Renal cortex interstitium (tissue), 11 donors: ENCODE measurements at regions not wholly inside any gene's neighbourhood (a gene's known extent, or its start where the extent isn't known, plus 50 kb on each side); places are given as distances from the start of the nearest gene placed in this dataset.
"Not testable (repeated sequence)": the region's sequence is repeated elsewhere in the genome, so short reads cannot be mapped to it uniquely, and the experiment has no call there.

Experiments used
- DNase-seq, 11 donors: peaks; one replicate each; pipeline ENCODE4 v3.0.0-alpha.2; 2013; ENCODE audit warnings: low read depth in 9 of 11, low spot score in 4 of 11; ENCODE audit errors: extremely low read depth in 1 of 11

- no peak for DNase-seq
Measured at GRCh38 chr2:146433116-146433875, 1411.5 kb upstream of the ACVR2A start.

- DNase-seq: no peak
Measured at GRCh38 chr2:146429366-146429765, 1415.5 kb upstream of the ACVR2A start.

- DNase-seq: no peak
Measured at GRCh38 chr2:146417942-146418341, 1426.9 kb upstream of the ACVR2A start.

GRCh38 chr2:146415291-146415690 is 1429.5 kb upstream of the ACVR2A start:
- DNase-seq: no peak

GRCh38 chr2:146414456-146414855 is 1430.4 kb upstream of the ACVR2A start:
- no peak for DNase-seq

GRCh38 chr2:146413086-146413610 is 1431.7 kb upstream of the ACVR2A start:
- no peak for DNase-seq

- DNase-seq: no peak
Measured at GRCh38 chr2:146412625-146413024, 1432.2 kb upstream of the ACVR2A start.

GRCh38 chr2:146405402-146406309 is 1439.2 kb upstream of the ACVR2A start:
- not testable (repeated sequence) for DNase-seq

- DNase-seq: not testable (repeated sequence)
Measured at GRCh38 chr2:146403546-146404160, 1441.2 kb upstream of the ACVR2A start.

- DNase-seq: no peak
Measured at GRCh38 chr2:146392631-146393030, 1452.2 kb upstream of the ACVR2A start.

GRCh38 chr2:146392186-146392585 is 1452.6 kb upstream of the ACVR2A start:
- no peak for DNase-seq

GRCh38 chr2:146388757-146389156 is 1456.1 kb upstream of the ACVR2A start:
- DNase-seq: no peak

GRCh38 chr2:146386096-146386495 is 1458.7 kb upstream of the ACVR2A start:
- DNase-seq: no peak

- no peak for DNase-seq
Measured at GRCh38 chr2:146385031-146385430, 1459.8 kb upstream of the ACVR2A start.

GRCh38 chr2:146376511-146377064 is 1468.2 kb upstream of the ACVR2A start:
- DNase-seq: no peak

GRCh38 chr2:146374505-146374904 is 1470.3 kb upstream of the ACVR2A start:
- DNase-seq: no peak

- DNase-seq: not testable (repeated sequence)
Measured at GRCh38 chr2:146371364-146371763, 1473.5 kb upstream of the ACVR2A start.

- DNase-seq: no peak
Measured at GRCh38 chr2:146370826-146371225, 1474.0 kb upstream of the ACVR2A start.

- DNase-seq: no peak
Measured at GRCh38 chr2:146366276-146366675, 1478.6 kb upstream of the ACVR2A start.
